Activated naive CD4-positive, alpha-beta T cell treated with anti-CD3 and anti-CD28 coated beads for 36 hours (primary cell): ENCODE measurements at regions not wholly inside any gene's neighbourhood (a gene's known extent, or its start where the extent isn't known, plus 50 kb on each side); places are given as distances from the start of the nearest gene placed in this dataset.

ENCODE experiments used
- CTCF ChIA-PET: fragments of 350-600 bp; sonication (Branson Sonifier 250); formaldehyde crosslinking; loops from one replicate; lab custom pipeline; 2021; ENCODE audit warnings: antibody characterized with exemption; lab: Charles Lee
- DNase-seq: peaks from one replicate; pipeline ENCODE4 v3.0.0-alpha.2; 2020
- H3K27ac Mint-ChIP-seq: one replicate; pipeline ENCODE4 v1.8.0; 2021; ENCODE audit warnings: mild to moderate bottlenecking, mixed read lengths
- H3K27me3 Mint-ChIP-seq: one replicate; pipeline ENCODE4 v1.8.0; 2021; ENCODE audit warnings: low read depth, mixed read lengths
- H3K36me3 Mint-ChIP-seq: one replicate; pipeline ENCODE4 v1.8.0; 2021; ENCODE audit warnings: low read depth, mixed read lengths
- H3K4me1 Mint-ChIP-seq: one replicate; pipeline ENCODE4 v1.8.0; 2021; ENCODE audit warnings: low read depth, mixed read lengths
- H3K4me3 Mint-ChIP-seq: one replicate; pipeline ENCODE4 v1.8.0; 2021; ENCODE audit warnings: mild to moderate bottlenecking, moderate library complexity, mixed read lengths
- H3K9me3 Mint-ChIP-seq: one replicate; pipeline ENCODE4 v1.8.0; 2021; ENCODE audit warnings: mixed read lengths
- intact Hi-C: fragments of 100-400 bp; cut with micrococcal nuclease; formaldehyde crosslinking; loops from one replicate; pipeline ENCODE4 v1.15.1; 2023

DNA sequence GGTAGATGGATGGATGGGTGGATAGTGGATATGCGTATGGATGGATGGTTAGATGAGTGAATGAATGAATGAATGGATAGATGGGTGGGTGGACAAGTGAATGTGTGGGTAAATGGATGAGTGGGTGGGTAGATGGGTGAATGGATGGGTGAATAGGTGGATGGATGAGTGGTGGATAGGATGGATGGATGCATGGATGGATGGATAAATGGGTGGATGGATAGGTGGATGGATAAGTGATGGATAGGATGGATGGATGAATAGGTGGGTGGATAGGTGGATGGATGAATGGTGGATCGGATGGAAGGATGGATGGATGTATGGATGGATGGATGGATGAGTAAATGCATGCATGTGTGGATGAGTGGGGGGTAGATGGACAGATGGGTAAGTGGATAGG lies 169.3 kb downstream of the ACKR3 start:
- intact Hi-C loops: no loop called here
- DNase-seq: no peak
- peaks cover 10% of the 10 kb centered on the region for H3K27me3 Mint-ChIP-seq
- H3K4me3 Mint-ChIP-seq: no peak overlapping the region
- CTCF ChIA-PET: interaction anchor here (0.7 kb wide), 1 partner anchor 323 kb away, joined by 3 read pairs; no protein-coding TSS in a partner anchor
- H3K36me3 Mint-ChIP-seq: no peaks in the 10 kb centered on the region
- H3K9me3 Mint-ChIP-seq: no peaks in the 10 kb centered on the region
- no peak overlapping the region for H3K27ac Mint-ChIP-seq
- H3K4me1 Mint-ChIP-seq: no peaks in the 10 kb centered on the region

DNA sequence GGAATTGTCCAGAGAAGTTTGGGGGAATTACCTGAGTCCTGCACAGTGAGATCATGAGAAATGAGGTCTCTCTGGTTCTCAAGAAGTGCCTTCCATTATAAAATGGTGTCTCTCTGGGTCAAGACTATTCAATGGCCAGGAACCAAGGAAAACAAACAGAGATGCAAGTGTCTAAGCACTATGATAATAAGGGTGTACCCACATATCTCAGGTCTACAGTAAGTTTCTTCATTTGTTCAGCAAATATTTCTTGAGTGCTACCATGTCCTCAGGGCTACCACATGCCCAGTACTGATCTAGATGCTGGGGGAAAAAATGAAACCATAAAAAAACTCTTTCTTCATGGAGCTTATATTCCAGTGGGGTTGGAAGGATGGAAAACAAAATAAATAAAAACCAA lies 170.0 kb downstream of the ACKR3 start:
- intact Hi-C loops: no loop called here
- H3K4me1 Mint-ChIP-seq: no peaks in the 10 kb centered on the region
- H3K36me3 Mint-ChIP-seq: no peaks in the 10 kb centered on the region
- no peak overlapping the region for H3K27ac Mint-ChIP-seq
- DNase-seq: no peak
- CTCF ChIA-PET: no interaction called here
- H3K27me3 Mint-ChIP-seq: peaks cover 10% of the 10 kb centered on the region
- no peaks in the 10 kb centered on the region for H3K9me3 Mint-ChIP-seq
- no peak overlapping the region for H3K4me3 Mint-ChIP-seq

DNA sequence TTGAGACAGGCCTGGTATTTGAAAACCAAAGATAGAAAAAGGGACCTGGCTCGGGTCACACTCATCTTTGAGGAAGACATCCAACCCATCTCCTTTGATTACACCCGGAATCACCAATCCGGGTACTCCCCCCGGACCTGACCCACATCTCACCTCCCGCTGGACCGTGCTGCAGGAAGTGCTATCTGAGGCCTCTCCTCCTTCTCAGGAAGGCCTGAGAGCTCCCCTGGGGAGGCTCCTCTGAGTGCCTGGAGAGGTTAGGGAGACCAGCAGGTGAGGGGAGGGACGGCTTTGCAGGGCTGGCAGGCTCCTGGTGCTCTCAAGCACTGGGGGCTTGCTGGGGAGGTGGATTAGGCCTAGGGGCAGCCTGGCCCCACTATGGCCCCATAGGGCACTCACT lies 170.9 kb downstream of the ACKR3 start:
- H3K27me3 Mint-ChIP-seq: peaks cover 5% of the 10 kb centered on the region
- CTCF ChIA-PET: no interaction called here
- intact Hi-C loops: no loop called here

DNA sequence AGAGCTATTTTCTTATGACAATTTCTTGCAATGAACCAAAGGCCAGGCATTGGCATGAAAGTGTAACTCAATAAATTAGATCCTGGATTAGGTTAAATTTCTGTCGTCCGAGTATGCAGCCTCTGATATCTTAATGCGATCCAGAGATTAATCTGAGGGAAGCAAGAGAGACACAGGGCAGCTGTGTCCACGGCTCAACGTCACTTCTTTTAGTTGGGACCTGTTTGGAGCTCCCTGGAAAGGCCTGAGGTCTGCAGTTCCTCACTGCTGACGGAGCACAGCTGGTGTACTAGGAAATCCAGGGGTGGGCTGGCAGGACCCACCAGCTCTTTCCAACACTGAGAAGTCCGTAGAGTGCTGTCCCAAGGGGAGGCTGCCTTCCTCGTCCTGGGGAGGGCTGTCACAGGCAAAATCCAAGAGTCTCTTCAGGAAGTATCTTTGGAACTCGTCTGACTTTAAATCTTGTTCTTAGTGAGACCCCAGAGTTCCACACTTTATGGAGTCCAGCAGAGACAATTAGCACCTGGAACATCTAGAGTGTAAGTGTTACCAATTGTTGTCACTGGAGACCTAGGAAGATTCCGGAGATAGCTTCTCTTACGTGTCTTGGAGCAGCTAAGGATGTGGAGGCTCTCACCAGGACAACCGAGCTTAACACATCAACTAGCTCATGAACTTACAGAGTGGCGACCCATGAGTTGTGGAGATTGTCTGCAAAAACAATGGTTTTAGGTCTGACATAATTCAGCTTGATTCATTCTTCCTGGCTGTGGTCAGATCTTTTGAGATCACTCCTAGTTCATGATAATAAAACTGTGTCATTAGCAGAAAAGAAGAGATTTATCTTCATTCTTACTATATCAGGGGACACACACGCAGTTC lies 173.7 kb downstream of the ACKR3 start:
- intact Hi-C loops: no loop called here
- Mint-ChIP-seq H3K27me3 (peaks cover 3% of the 10 kb centered on the region), H3K36me3 (no peaks in the 10 kb centered on the region), H3K27ac (no peak overlapping the region), H3K4me1 (no peaks in the 10 kb centered on the region), H3K4me3 (no peak overlapping the region), H3K9me3 (no peaks in the 10 kb centered on the region)
- CTCF ChIA-PET: no interaction called here
- no peak for DNase-seq

More for the DNA sequence above, 170.9 kb downstream of the ACKR3 start:
- Mint-ChIP-seq H3K36me3 (no peaks in the 10 kb centered on the region), H3K9me3 (no peaks in the 10 kb centered on the region), H3K27ac (no peak overlapping the region), H3K4me3 (no peak overlapping the region), H3K4me1 (no peaks in the 10 kb centered on the region)
- DNase-seq: no peak

DNA sequence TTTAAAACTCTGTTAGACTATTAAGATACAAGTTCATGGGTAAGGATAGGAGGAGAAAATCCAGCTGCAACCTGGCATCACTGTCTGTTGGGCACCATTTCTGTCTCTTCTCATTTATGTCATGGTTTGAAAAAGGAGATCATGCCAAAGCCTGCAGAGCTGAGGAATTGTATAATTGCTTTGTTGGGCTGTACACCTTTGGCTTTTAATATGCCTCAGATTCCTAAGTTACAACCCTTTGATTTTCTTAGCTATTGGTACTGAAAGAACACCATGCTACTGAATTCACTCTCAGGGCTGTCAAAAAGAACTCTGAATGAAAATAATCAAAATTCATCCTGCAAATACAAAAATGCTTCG lies 174.3 kb downstream of the ACKR3 start:
- no peaks in the 10 kb centered on the region for H3K4me1 Mint-ChIP-seq
- DNase-seq: no peak
- H3K4me3 Mint-ChIP-seq: no peak overlapping the region
- H3K9me3 Mint-ChIP-seq: no peaks in the 10 kb centered on the region
- CTCF ChIA-PET: no interaction called here
- H3K36me3 Mint-ChIP-seq: no peaks in the 10 kb centered on the region
- intact Hi-C loops: no loop called here
- no peaks in the 10 kb centered on the region for H3K27me3 Mint-ChIP-seq
- H3K27ac Mint-ChIP-seq: no peak overlapping the region

DNA sequence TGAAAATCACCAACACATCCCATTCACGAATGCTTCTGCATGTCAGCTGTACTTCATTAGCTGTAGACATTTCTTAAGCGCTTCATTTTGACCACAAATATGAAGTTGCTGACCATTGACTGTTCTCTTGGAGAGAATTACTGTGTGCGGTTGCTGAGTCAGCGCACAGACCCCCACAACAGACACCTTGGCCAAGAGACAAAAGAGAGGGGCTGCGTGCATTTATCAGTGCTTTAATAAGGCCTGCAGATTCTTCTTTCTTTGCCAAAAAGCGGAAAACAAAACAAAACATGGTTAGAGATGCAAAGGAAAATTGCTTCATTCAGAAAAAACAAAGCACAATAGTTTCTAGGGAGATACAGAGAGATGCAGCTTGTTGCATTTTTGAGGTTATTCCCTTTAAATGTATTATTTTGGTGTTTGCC lies 174.7 kb downstream of the ACKR3 start:
- Mint-ChIP-seq H3K36me3 (no peaks in the 10 kb centered on the region), H3K4me1 (no peaks in the 10 kb centered on the region), H3K27me3 (no peaks in the 10 kb centered on the region), H3K27ac (no peak overlapping the region), H3K4me3 (no peak overlapping the region), H3K9me3 (no peaks in the 10 kb centered on the region)
- CTCF ChIA-PET: no interaction called here
- intact Hi-C loops: no loop called here
- DNase-seq: no peak

DNA sequence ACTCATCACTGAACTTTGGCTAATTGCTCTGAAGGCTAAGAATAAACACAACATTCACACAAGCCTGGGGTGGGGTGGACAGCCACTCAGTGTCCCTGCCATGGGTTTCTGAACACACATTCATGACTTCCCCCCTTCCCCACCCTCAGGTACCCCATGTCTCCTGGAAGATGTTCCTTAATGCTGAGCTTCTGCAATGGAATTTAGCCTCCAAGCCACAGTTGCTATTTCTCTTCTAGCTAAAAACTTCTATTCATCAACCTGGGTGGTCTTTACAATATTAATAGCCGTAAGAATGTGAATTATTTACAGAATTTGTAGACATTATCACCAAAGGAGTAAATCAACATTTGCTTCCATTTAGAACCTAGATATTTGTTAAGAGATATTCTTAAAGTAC lies 175.1 kb downstream of the ACKR3 start:
- intact Hi-C loops: no loop called here
- no peaks in the 10 kb centered on the region for H3K36me3 Mint-ChIP-seq
- H3K4me3 Mint-ChIP-seq: no peak overlapping the region
- CTCF ChIA-PET: no interaction called here
- H3K27me3 Mint-ChIP-seq: no peaks in the 10 kb centered on the region
- H3K9me3 Mint-ChIP-seq: no peaks in the 10 kb centered on the region
- H3K4me1 Mint-ChIP-seq: no peaks in the 10 kb centered on the region
- no peak overlapping the region for H3K27ac Mint-ChIP-seq
- no peak for DNase-seq

DNA sequence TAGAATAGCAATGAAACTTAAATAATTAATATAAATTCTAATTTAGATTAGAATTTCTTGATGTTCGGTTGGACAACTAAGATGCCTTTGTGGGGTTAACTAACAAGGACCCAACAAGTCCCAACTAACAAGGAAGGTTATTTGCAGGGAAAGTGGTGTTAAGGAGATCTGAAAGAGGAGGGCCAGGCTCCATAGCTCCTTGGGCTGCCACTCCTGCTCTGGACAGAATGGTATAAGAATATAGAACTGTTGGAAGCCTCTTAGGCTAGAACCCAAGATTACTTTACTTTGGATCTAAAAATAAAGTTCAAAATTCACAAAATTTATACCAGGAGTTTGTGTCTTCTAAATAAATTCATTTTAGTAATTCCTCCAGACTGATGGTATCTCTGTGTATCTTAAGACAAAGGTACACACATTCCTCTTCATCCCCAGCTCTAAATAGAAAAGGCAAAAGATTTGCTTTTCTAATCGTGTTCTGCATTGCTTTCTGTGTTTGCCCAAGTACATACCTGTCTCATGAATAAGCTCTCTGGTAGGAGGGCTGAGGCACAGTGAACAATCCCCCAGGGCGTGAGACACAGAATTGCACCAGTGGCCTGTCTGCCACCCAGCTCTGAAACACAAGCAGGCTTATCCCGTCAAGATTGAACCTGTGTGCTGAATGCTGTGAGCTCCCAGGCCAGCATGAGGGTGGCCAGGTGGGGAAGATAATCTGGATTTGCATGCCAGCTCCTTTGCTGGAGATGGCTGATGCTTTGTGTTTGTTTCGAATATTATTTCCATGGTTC lies 176.0 kb downstream of the ACKR3 start:
- no peaks in the 10 kb centered on the region for H3K27me3 Mint-ChIP-seq
- no peak for DNase-seq
- no peaks in the 10 kb centered on the region for H3K4me1 Mint-ChIP-seq
- no peaks in the 10 kb centered on the region for H3K9me3 Mint-ChIP-seq
- H3K36me3 Mint-ChIP-seq: no peaks in the 10 kb centered on the region
- CTCF ChIA-PET: interaction anchor here (0.6 kb wide), 1 partner anchor 268 kb away, joined by 3 read pairs; no protein-coding TSS in a partner anchor
- H3K27ac Mint-ChIP-seq: no peak overlapping the region
- intact Hi-C loops: no loop called here
- H3K4me3 Mint-ChIP-seq: no peak overlapping the region

DNA sequence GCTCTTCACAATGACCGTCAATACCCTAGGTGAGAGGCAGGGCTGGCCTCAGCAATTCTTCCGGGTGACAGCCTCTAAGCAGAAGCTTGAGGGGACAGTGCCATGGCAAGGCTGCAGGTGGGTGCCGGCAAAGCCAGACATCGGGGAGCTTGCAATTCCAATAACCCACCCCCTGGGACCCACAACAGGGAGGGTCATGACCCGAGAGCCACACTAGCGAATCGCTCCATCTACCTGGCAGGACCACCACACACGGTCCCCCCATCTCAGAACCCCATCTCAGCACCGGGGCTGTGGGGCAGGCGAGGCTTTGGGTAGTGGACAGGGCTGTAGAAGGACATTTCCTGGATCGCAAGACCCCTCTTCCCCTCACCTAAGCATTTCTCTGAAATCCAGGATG lies 177.2 kb downstream of the ACKR3 start:
- intact Hi-C loops: no loop called here

DNA sequence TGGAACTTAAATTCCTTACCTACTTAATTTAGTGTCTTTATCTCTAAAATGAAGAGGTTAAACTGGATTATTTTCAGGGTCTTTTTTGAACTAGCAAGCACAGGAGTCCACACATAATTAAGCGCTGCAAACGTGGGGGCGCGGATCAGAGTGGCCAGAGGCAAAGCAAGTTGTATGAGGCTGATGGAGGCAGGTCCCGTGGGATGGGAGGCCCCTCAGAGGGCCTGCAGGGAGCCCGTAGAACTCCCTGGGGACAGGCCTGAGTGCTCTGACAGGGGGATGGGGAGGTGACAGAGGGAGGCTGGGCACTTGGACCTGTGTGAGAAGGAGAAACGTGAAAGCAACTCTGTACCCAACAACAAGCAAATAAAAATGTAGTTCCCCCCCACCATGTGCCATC lies 177.8 kb downstream of the ACKR3 start:
- Mint-ChIP-seq H3K27me3 (no peaks in the 10 kb centered on the region), H3K4me1 (no peaks in the 10 kb centered on the region), H3K9me3 (no peaks in the 10 kb centered on the region), H3K4me3 (no peak overlapping the region), H3K27ac (no peak overlapping the region), H3K36me3 (no peaks in the 10 kb centered on the region)
- CTCF ChIA-PET: no interaction called here
- intact Hi-C loops: no loop called here
- no peak for DNase-seq

More for the DNA sequence above, 177.2 kb downstream of the ACKR3 start:
- CTCF ChIA-PET: no interaction called here
- no peak for DNase-seq
- H3K27ac Mint-ChIP-seq: no peak overlapping the region
- no peaks in the 10 kb centered on the region for H3K4me1 Mint-ChIP-seq
- no peak overlapping the region for H3K4me3 Mint-ChIP-seq
- no peaks in the 10 kb centered on the region for H3K27me3 Mint-ChIP-seq
- no peaks in the 10 kb centered on the region for H3K36me3 Mint-ChIP-seq
- no peaks in the 10 kb centered on the region for H3K9me3 Mint-ChIP-seq

DNA sequence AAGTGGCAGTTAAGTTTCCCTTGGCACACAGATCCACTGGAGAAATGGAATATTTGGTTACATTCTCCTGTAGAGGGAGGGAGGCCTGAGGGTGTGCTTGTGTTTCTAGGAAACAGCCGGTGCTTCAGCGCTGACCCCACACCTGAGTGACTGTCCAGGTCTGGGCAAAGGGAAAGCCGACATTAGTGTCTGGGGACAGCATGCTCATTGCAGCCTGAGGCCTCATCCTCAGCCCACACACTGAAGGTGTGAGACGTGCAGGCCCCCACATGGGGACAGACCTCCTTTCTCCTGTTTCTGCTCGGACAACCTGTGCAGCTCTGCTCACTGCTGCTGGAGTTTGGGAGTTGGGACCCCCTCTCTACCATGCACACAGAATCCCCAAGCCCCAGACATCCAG lies 178.3 kb downstream of the ACKR3 start:
- Mint-ChIP-seq H3K4me3 (no peak overlapping the region), H3K27ac (no peak overlapping the region), H3K9me3 (no peaks in the 10 kb centered on the region), H3K36me3 (no peaks in the 10 kb centered on the region), H3K27me3 (no peaks in the 10 kb centered on the region), H3K4me1 (no peaks in the 10 kb centered on the region)
- CTCF ChIA-PET: no interaction called here
- DNase-seq: no peak
- intact Hi-C loops: no loop called here

DNA sequence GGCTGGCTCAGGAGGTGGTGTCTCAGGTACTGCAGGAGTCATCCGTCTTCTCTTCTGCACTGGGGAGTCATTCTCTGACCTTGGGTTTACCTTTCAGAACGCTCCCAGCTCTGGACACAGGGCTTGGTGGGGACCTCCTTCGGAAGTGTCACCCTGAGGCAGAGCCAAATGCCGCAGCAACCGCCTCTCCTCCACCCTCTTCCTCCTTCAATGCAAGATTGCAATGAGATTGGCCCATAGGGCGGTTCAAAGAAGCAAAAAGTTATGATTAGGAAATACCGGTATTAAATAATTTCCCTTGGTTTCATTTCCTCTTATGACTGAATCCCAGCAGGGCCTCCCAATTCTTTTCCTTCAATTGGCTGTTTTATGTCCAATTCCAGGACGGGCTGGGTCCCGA lies 178.8 kb downstream of the ACKR3 start:
- intact Hi-C loops: no loop called here
- no peaks in the 10 kb centered on the region for H3K36me3 Mint-ChIP-seq
- CTCF ChIA-PET: no interaction called here
- no peaks in the 10 kb centered on the region for H3K27me3 Mint-ChIP-seq
- no peak overlapping the region for H3K27ac Mint-ChIP-seq
- H3K4me1 Mint-ChIP-seq: no peaks in the 10 kb centered on the region
- no peak overlapping the region for H3K4me3 Mint-ChIP-seq
- DNase-seq: no peak
- H3K9me3 Mint-ChIP-seq: no peaks in the 10 kb centered on the region

DNA sequence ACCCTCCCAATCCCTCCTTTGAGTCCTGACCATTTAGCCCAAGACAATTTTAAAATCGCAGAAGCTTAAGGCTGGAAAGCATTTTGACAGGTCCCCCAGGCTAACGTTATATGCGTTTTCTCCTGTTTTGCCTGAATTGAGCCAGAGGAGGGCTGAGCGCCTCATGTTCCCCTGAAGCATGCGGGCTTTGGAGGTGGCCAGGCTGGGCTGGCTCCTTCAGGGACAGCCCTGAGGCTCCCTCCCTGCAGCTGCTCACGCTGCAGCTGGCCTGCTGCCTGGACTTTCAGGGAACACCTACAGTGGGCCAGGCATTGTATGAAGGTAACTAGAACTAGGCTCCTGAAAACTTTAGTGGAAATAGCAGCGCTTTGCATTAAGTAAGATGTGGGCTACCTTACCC lies 179.2 kb downstream of the ACKR3 start:
- Mint-ChIP-seq H3K4me1 (no peaks in the 10 kb centered on the region), H3K27ac (no peak overlapping the region), H3K9me3 (no peaks in the 10 kb centered on the region), H3K36me3 (no peaks in the 10 kb centered on the region), H3K27me3 (no peaks in the 10 kb centered on the region), H3K4me3 (no peak overlapping the region)
- CTCF ChIA-PET: no interaction called here
- DNase-seq: no peak
- intact Hi-C loops: no loop called here
